ENCODE measurements at regions not wholly inside any gene's neighbourhood (a gene's known extent, or its start where the extent isn't known, plus 50 kb on each side); places are given as distances from the start of the nearest gene placed in this dataset.

DNA sequence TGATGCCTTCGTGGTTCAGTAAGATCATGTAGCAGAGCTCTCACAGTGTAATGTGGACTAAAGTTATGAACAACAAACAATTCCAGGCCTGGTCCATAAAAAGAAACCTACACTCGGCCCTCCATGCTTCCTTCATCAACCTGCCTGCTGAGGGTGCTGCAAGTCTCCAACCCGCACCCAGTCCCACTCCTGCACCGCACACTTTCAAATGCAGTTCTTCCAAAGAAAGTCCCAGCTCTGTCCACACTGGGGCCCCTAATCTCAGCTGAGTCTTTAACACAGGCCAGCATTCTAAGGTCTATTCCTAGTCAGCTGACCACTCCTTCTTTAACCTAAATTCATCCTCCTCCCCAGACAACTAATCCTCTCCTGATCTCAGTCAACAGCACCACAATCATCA lies 71.5 kb upstream of the NR5A2 start:
- TF ChIP-seq, protein P1, sequence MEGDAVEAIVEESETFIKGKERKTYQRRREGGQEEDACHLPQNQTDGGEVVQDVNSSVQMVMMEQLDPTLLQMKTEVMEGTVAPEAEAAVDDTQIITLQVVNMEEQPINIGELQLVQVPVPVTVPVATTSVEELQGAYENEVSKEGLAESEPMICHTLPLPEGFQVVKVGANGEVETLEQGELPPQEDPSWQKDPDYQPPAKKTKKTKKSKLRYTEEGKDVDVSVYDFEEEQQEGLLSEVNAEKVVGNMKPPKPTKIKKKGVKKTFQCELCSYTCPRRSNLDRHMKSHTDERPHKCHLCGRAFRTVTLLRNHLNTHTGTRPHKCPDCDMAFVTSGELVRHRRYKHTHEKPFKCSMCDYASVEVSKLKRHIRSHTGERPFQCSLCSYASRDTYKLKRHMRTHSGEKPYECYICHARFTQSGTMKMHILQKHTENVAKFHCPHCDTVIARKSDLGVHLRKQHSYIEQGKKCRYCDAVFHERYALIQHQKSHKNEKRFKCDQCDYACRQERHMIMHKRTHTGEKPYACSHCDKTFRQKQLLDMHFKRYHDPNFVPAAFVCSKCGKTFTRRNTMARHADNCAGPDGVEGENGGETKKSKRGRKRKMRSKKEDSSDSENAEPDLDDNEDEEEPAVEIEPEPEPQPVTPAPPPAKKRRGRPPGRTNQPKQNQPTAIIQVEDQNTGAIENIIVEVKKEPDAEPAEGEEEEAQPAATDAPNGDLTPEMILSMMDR (IDR thresholded peaks at IDR 0.05), result no peak
- no peak for TF ChIP-seq POLR2A (IDR thresholded peaks at IDR 0.05)
